Activated B cell treated with CpG ODN at 0.5 μM for 24 hours (primary cell): ENCODE measurements at regions not wholly inside any gene's neighbourhood (a gene's known extent, or its start where the extent isn't known, plus 50 kb on each side); places are given as distances from the start of the nearest gene placed in this dataset.

Experiments used
- ATAC-seq: fragments of 200-7000 bp; cut with Tn5 transposase; one replicate; pipeline ENCODE4 v1.10.0; 2021; ENCODE audit warnings: low read depth, mild to moderate bottlenecking, moderate library complexity
- CTCF ChIA-PET: fragments of 350-600 bp; sonication (Branson Sonifier 250); formaldehyde crosslinking; loops from one replicate; lab custom pipeline; 2021; ENCODE audit warnings: antibody characterized with exemption; lab: Charles Lee
- POLR2A ChIA-PET: fragments of 350-600 bp; sonication (Branson Sonifier 250); formaldehyde crosslinking; loops from one replicate; lab custom pipeline; 2021; ENCODE audit warnings: antibody characterized with exemption; lab: Charles Lee
- DNase-seq: peaks from one replicate; pipeline ENCODE4 v3.0.0; 2022
- H3K27ac Mint-ChIP-seq: one replicate; pipeline ENCODE4 v1.8.0; 2020; ENCODE audit warnings: mixed read lengths
- H3K27me3 Mint-ChIP-seq: one replicate; pipeline ENCODE4 v1.8.0; 2021; ENCODE audit warnings: mixed read lengths
- H3K36me3 Mint-ChIP-seq: one replicate; pipeline ENCODE4 v1.8.0; 2021; ENCODE audit warnings: low read depth, mixed read lengths
- H3K4me1 Mint-ChIP-seq: one replicate; pipeline ENCODE4 v1.8.0; 2021; ENCODE audit warnings: mixed read lengths
- H3K4me3 Mint-ChIP-seq: one replicate; pipeline ENCODE4 v1.8.0; 2020; ENCODE audit warnings: mild to moderate bottlenecking, mixed read lengths
- H3K9me3 Mint-ChIP-seq: one replicate; pipeline ENCODE4 v1.8.0; 2020; ENCODE audit warnings: mixed read lengths
- CTCF ChIP-seq: fragments of 200-600 bp; IDR thresholded peaks from one replicate; pipeline ENCODE4 v1.8.0; 2022; ENCODE audit warnings: antibody characterized with exemption, mild to moderate bottlenecking
- intact Hi-C: fragments of 100-400 bp; cut with micrococcal nuclease; formaldehyde crosslinking; loops from one replicate; pipeline ENCODE4 v1.15.1; 2024

DNA sequence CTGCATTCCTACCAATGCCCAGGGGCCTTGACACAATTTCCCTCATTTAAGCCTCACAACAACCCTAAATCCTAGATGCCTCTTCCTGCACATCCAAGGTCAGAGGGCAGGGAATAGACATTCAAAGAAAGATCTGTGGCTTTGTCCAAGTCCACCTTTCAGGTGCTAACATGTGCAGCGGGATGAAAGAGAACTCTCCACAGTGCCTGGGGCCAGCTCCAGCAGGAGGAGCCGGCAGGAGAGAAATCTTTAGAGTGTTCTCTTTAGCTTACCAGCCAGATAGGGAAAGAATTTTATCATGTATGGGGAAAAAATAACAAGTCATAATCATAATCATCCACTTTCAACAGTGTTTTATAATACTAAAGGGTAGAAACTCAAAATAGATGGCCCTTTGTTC lies 319.7 kb downstream of the MATN1 start:
- Mint-ChIP-seq H3K36me3 (no peaks in the 10 kb centered on the region), H3K27me3 (peaks cover 11% of the 10 kb centered on the region), H3K9me3 (no peaks in the 10 kb centered on the region), H3K4me3 (no peak overlapping the region), H3K27ac (no peak overlapping the region), H3K4me1 (no peaks in the 10 kb centered on the region)
- ChIA-PET POLR2A (no interaction called here), CTCF (interaction anchor here (1.0 kb wide), 1 partner anchor 23 kb away, joined by 3 read pairs; no protein-coding TSS in a partner anchor)
- ATAC-seq (no peak), DNase-seq (no peak)
- no peak for TF ChIP-seq CTCF
- intact Hi-C loops: no loop called here

DNA sequence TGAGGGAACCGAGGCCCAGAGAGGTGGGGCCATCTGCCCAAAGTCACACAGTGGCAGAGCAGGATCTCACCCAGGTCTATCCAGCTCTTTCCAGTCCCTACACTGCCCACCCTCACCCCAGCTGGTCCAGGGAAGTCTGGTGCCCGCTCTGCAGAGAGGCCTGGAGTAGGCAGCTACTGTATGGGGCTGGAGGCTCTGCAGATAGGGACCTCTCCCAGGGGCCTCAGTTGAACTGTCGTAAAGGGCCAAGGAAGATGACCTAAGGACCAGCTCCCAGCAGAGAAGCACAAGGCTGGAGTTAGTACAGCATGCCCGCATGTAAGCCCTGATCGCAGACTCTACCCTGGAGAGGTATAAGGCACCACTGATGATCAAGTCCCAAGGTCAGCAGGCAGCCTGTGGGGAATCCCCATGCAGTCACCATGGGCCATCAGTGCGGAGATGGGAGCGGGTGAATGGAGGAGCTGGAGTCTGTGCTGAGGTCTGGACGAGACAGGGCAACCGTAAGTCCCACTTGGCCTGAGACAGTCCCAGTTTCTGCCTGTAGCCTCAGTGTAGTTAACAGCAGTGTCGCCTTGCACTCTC lies 320.2 kb downstream of the MATN1 start:
- H3K9me3 Mint-ChIP-seq: no peaks in the 10 kb centered on the region
- ChIA-PET POLR2A (no interaction called here), CTCF (no interaction called here)
- ATAC-seq (no peak), DNase-seq (no peak)
- peaks cover 11% of the 10 kb centered on the region for H3K27me3 Mint-ChIP-seq
- H3K4me3 Mint-ChIP-seq: no peak overlapping the region
- H3K36me3 Mint-ChIP-seq: no peaks in the 10 kb centered on the region
- no peak for TF ChIP-seq CTCF
- intact Hi-C loops: no loop called here
- no peaks in the 10 kb centered on the region for H3K4me1 Mint-ChIP-seq
- no peak overlapping the region for H3K27ac Mint-ChIP-seq

- no peak for DNase-seq
- ChIA-PET POLR2A (no interaction called here), CTCF (no interaction called here)
- no peak for TF ChIP-seq CTCF
- H3K27me3 Mint-ChIP-seq: peaks cover 10% of the 10 kb centered on the region
- no peaks in the 10 kb centered on the region for H3K36me3 Mint-ChIP-seq
- no peak overlapping the region for H3K27ac Mint-ChIP-seq
- H3K4me1 Mint-ChIP-seq: no peaks in the 10 kb centered on the region
- H3K4me3 Mint-ChIP-seq: no peak overlapping the region
- ATAC-seq: no peak
- intact Hi-C loops: no loop called here
- no peaks in the 10 kb centered on the region for H3K9me3 Mint-ChIP-seq
Observed at GRCh38 chr1:30402031-30402430, 321.4 kb downstream of the MATN1 start.

DNA sequence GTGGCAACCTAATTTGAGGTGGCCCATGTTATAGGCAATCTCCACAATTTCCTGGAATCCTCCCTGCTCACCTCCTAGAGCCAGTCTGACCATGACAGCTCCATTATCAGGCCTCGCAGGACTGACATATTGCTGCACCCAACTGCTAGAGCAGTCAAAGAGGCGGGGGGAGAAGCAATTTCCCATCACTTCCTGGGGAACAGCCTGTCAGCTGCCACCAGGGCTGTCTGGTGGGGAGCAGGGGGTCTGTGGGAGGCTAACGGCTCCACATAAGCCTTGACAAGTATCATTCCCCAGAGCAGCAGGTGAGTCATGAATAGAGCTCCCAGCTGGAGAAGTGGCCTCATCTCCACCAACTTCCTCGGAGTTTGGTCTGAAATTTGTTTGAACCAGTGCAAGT lies 322.9 kb downstream of the MATN1 start:
- ChIA-PET CTCF (no interaction called here), POLR2A (no interaction called here)
- Mint-ChIP-seq H3K27me3 (peaks cover 8% of the 10 kb centered on the region), H3K9me3 (no peaks in the 10 kb centered on the region), H3K36me3 (no peaks in the 10 kb centered on the region), H3K4me3 (no peak overlapping the region), H3K27ac (no peak overlapping the region), H3K4me1 (no peaks in the 10 kb centered on the region)
- ATAC-seq (no peak), DNase-seq (no peak)
- no peak for TF ChIP-seq CTCF
- intact Hi-C loops: no loop called here

DNA sequence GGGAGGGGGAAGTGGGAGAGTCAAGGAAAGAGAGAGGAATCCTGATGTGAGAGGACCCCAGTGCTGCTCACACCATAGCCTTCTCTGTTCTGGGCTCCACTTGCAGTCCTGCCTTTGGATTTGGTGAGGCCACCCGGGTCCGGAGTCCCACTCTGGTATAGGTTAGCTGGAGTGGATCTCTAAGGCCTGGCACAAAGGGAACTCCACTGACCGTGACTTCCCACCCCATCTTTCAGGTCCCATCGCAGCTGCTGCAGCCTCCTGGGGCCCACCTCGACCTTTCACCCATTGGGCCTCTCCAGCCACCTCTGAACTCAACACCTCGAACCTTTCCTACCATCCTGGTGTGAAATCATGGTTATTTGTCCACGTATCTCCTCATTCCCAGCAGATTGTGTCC lies 324.4 kb downstream of the MATN1 start:
- POLR2A ChIA-PET: no interaction called here
- Mint-ChIP-seq H3K4me3 (no peak overlapping the region), H3K4me1 (no peaks in the 10 kb centered on the region), H3K27ac (no peak overlapping the region), H3K27me3 (peaks cover 9% of the 10 kb centered on the region), H3K9me3 (no peaks in the 10 kb centered on the region), H3K36me3 (no peaks in the 10 kb centered on the region)
- TF ChIP-seq CTCF: no peak
- DNase-seq (no peak), ATAC-seq (no peak)
- intact Hi-C loops: no loop called here
- CTCF ChIA-PET: no interaction called here
